ENCODE measurements at regions not wholly inside any gene's neighbourhood (a gene's known extent, or its start where the extent isn't known, plus 50 kb on each side); places are given as distances from the start of the nearest gene placed in this dataset.

DNA sequence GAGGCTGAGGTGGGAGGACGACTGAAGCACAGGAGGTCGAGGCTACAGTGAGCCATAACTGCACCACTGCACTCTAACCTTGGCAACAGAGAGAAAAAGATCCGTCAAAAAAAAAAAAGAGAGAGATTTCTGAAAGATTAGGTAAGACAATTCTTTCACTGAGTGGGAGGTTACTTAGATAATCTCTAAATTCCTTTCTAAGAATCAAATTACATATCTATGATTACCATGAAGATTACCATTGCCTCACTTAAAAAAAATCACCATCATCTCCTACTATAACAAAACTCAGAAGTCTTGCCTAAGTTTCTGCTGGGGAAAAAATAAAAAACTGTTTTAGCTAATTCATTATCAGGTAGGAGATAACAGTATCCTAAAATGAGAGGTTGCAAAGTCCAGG lies 366.7 kb downstream of the DUSP6 start:
- TF ChIP-seq, protein P1, sequence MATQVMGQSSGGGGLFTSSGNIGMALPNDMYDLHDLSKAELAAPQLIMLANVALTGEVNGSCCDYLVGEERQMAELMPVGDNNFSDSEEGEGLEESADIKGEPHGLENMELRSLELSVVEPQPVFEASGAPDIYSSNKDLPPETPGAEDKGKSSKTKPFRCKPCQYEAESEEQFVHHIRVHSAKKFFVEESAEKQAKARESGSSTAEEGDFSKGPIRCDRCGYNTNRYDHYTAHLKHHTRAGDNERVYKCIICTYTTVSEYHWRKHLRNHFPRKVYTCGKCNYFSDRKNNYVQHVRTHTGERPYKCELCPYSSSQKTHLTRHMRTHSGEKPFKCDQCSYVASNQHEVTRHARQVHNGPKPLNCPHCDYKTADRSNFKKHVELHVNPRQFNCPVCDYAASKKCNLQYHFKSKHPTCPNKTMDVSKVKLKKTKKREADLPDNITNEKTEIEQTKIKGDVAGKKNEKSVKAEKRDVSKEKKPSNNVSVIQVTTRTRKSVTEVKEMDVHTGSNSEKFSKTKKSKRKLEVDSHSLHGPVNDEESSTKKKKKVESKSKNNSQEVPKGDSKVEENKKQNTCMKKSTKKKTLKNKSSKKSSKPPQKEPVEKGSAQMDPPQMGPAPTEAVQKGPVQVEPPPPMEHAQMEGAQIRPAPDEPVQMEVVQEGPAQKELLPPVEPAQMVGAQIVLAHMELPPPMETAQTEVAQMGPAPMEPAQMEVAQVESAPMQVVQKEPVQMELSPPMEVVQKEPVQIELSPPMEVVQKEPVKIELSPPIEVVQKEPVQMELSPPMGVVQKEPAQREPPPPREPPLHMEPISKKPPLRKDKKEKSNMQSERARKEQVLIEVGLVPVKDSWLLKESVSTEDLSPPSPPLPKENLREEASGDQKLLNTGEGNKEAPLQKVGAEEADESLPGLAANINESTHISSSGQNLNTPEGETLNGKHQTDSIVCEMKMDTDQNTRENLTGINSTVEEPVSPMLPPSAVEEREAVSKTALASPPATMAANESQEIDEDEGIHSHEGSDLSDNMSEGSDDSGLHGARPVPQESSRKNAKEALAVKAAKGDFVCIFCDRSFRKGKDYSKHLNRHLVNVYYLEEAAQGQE (IDR thresholded peaks at IDR 0.05; ENCODE audit: borderline replicate concordance), result no peak
- TF ChIP-seq EZH2 (IDR thresholded peaks at IDR 0.05; ENCODE audit: borderline replicate concordance, insufficient read depth, low read length, poor library complexity, severe bottlenecking) (no peak), POLR2AphosphoS5 (IDR thresholded peaks at IDR 0.05) (no peak), TAF1 (IDR thresholded peaks at IDR 0.05; ENCODE audit: low read depth) (no peak), EP300 (conservative IDR thresholded peaks at IDR 0.05; ENCODE audit: poor library complexity, severe bottlenecking) (no peak), RAD21 (conservative IDR thresholded peaks at IDR 0.05) (no peak), MXI1 (conservative IDR thresholded peaks at IDR 0.05; ENCODE audit: poor library complexity, severe bottlenecking) (no peak)
- TF ChIP-seq, protein P2, sequence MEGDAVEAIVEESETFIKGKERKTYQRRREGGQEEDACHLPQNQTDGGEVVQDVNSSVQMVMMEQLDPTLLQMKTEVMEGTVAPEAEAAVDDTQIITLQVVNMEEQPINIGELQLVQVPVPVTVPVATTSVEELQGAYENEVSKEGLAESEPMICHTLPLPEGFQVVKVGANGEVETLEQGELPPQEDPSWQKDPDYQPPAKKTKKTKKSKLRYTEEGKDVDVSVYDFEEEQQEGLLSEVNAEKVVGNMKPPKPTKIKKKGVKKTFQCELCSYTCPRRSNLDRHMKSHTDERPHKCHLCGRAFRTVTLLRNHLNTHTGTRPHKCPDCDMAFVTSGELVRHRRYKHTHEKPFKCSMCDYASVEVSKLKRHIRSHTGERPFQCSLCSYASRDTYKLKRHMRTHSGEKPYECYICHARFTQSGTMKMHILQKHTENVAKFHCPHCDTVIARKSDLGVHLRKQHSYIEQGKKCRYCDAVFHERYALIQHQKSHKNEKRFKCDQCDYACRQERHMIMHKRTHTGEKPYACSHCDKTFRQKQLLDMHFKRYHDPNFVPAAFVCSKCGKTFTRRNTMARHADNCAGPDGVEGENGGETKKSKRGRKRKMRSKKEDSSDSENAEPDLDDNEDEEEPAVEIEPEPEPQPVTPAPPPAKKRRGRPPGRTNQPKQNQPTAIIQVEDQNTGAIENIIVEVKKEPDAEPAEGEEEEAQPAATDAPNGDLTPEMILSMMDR (IDR thresholded peaks at IDR 0.05; ENCODE audit: poor library complexity, severe bottlenecking), result no peak
- Histone ChIP-seq H4K20me1 (ENCODE audit: insufficient read depth) (no peaks in the 10 kb centered on the region), H3K9me3 (ENCODE audit: low read length) (no peaks in the 10 kb centered on the region), H3K27ac (ENCODE audit: low read length) (no peak overlapping the region), H3K9ac (ENCODE audit: low read length) (no peak overlapping the region), H2AFZ (ENCODE audit: low read depth, low read length) (no peak overlapping the region), H3K4me3 (ENCODE audit: low read length) (no peak overlapping the region), H3K36me3 (ENCODE audit: insufficient read depth, low read length) (no peaks in the 10 kb centered on the region), H3K79me2 (replicated peaks; ENCODE audit: insufficient read depth, low read length) (no peaks in the 10 kb centered on the region), H3F3A (ENCODE audit: insufficient read depth, low read length, poor library complexity, severe bottlenecking) (no peaks in the 10 kb centered on the region), H3K27me3 (ENCODE audit: insufficient read depth, low read depth, low read length) (no peaks in the 10 kb centered on the region), H3K9me2 (ENCODE audit: insufficient read depth, low read length) (no peaks in the 10 kb centered on the region), H3K4me2 (ENCODE audit: low read length) (no peak overlapping the region)

DNA sequence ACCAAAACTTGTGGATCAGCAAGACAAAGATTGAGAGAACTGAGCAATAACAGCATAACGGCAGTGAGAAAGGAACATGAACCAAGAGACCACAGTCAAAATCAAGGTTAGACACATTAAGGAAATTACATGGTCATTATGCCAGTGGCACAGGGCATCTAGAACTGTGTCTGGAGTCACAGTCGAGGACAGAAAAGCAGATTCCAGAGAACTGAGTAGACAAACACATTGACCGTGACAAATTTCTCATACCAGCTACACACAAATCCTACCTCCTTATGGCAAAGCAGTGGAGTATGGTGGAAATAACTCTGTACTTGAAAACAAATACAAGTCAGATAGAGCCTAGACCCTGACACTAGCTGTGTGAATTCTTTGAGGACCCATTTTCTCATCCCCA lies 367.3 kb downstream of the DUSP6 start:
- Histone ChIP-seq H3K79me2 (replicated peaks; ENCODE audit: insufficient read depth, low read length) (no peaks in the 10 kb centered on the region), H3K9ac (ENCODE audit: low read length) (no peak overlapping the region), H3K27me3 (ENCODE audit: insufficient read depth, low read depth, low read length) (no peaks in the 10 kb centered on the region), H4K20me1 (ENCODE audit: insufficient read depth) (no peaks in the 10 kb centered on the region), H3F3A (ENCODE audit: insufficient read depth, low read length, poor library complexity, severe bottlenecking) (no peaks in the 10 kb centered on the region), H3K27ac (ENCODE audit: low read length) (no peak overlapping the region), H3K4me2 (ENCODE audit: low read length) (no peak overlapping the region), H2AFZ (ENCODE audit: low read depth, low read length) (no peak overlapping the region), H3K9me2 (ENCODE audit: insufficient read depth, low read length) (no peaks in the 10 kb centered on the region), H3K4me3 (ENCODE audit: low read length) (no peak overlapping the region), H3K9me3 (ENCODE audit: low read length) (no peaks in the 10 kb centered on the region), H3K36me3 (ENCODE audit: insufficient read depth, low read length) (no peaks in the 10 kb centered on the region)
- no peak for TF ChIP-seq MXI1 (conservative IDR thresholded peaks at IDR 0.05; ENCODE audit: poor library complexity, severe bottlenecking)
- TF ChIP-seq EP300 (conservative IDR thresholded peaks at IDR 0.05; ENCODE audit: poor library complexity, severe bottlenecking), result no peak
- no peak for TF ChIP-seq RAD21 (conservative IDR thresholded peaks at IDR 0.05)
- TF ChIP-seq, protein P1 (IDR thresholded peaks at IDR 0.05; ENCODE audit: borderline replicate concordance), result no peak
- TF ChIP-seq SMC3 (conservative IDR thresholded peaks at IDR 0.05; ENCODE audit: poor library complexity), result no peak
- TF ChIP-seq TAF1 (IDR thresholded peaks at IDR 0.05; ENCODE audit: low read depth), result no peak
- TF ChIP-seq POLR2AphosphoS5 (IDR thresholded peaks at IDR 0.05), result no peak
- TF ChIP-seq, protein P2 (IDR thresholded peaks at IDR 0.05; ENCODE audit: poor library complexity, severe bottlenecking), result no peak
- no peak for TF ChIP-seq EZH2 (IDR thresholded peaks at IDR 0.05; ENCODE audit: borderline replicate concordance, insufficient read depth, low read length, poor library complexity, severe bottlenecking)
